HCT116 (cell line): ENCODE measurements at regions not wholly inside any gene's neighbourhood (a gene's known extent, or its start where the extent isn't known, plus 50 kb on each side); places are given as distances from the start of the nearest gene placed in this dataset.

Experiments
- CTCF ChIP-seq, 3 experiments: fragments of 200-600 bp in 1 of 3; sonication (generic) in 1 of 3; IDR thresholded peaks in 2 of 3; conservative IDR thresholded peaks in 1 of 3; 2 replicates each; pipeline ENCODE4 v1.5.1; 2012 to 2017; ENCODE audit warnings: low read depth in 2 of 3, low read length in 2 of 3, antibody characterized with exemption in 1 of 3, borderline replicate concordance in 1 of 3, control low read depth in 1 of 3, mild to moderate bottlenecking in 1 of 3, mixed read lengths in 1 of 3, mixed run types in 1 of 3, moderate library complexity in 1 of 3; ENCODE audit not compliant: insufficient read depth in 1 of 3
- EZH2 ChIP-seq: fragments of 200-600 bp; sonication (generic); IDR thresholded peaks from 2 replicates; pipeline ENCODE4 v1.6.1; 2017; ENCODE audit warnings: antibody characterized with exemption, mixed run types
- EZH2phosphoT487 ChIP-seq: fragments of 200-600 bp; IDR thresholded peaks from 2 replicates; pipeline ENCODE4 v1.6.1; 2018; ENCODE audit warnings: antibody characterized with exemption, borderline replicate concordance
- MAX ChIP-seq: IDR thresholded peaks from 2 replicates; pipeline ENCODE4 v1.6.1; 2012
- POLR2A ChIP-seq: IDR thresholded peaks from 2 replicates; pipeline ENCODE4 v1.7.0; 2011; ENCODE audit warnings: borderline replicate concordance; ENCODE audit not compliant: insufficient read depth, insufficient read length; ENCODE audit errors: extremely low read depth
- POLR2AphosphoS5 ChIP-seq: IDR thresholded peaks from 2 replicates; pipeline ENCODE4 v1.6.1; 2011; ENCODE audit warnings: mild to moderate bottlenecking, low read depth, low read length, moderate library complexity
- RAD21 ChIP-seq: IDR thresholded peaks from 2 replicates; pipeline ENCODE4 v1.6.1; 2012; ENCODE audit warnings: low read depth, mild to moderate bottlenecking
- REST ChIP-seq: IDR thresholded peaks from 2 replicates; pipeline ENCODE4 v1.6.1; 2012; ENCODE audit warnings: low read depth
- SP1 ChIP-seq: IDR thresholded peaks from 2 replicates; pipeline ENCODE4 v1.6.1; 2012; ENCODE audit warnings: low read depth
- SRF ChIP-seq: IDR thresholded peaks from 2 replicates; pipeline ENCODE4 v1.6.1; 2012; ENCODE audit warnings: low read depth
- TCF7L2 ChIP-seq: IDR thresholded peaks from 2 replicates; pipeline ENCODE4 v1.7.0; 2011; ENCODE audit warnings: borderline replicate concordance, inconsistent platforms; ENCODE audit not compliant: insufficient read depth, insufficient read length; ENCODE audit errors: extremely low read depth

GRCh38 chr20:55830121-55830827, 175.0 kb downstream of the CBLN4 start:
- TF ChIP-seq CTCF (IDR thresholded peaks at IDR 0.05 in 2 of 3, conservative IDR thresholded peaks at IDR 0.05 in 1 of 3; ENCODE audit: borderline replicate concordance in 1 of 3, insufficient read depth in 1 of 3, low read depth in 2 of 3, low read length in 2 of 3) (no peak), TCF7L2 (no peak), EZH2 (no peak), POLR2A (no peak), REST (no peak), POLR2AphosphoS5 (no peak), MAX (no peak), SRF (no peak), RAD21 (no peak), SP1 (no peak), EZH2phosphoT487 (no peak)
